HG03159 (cell line): ENCODE measurements at regions not wholly inside any gene's neighbourhood (a gene's known extent, or its start where the extent isn't known, plus 50 kb on each side); places are given as distances from the start of the nearest gene placed in this dataset.

Source experiments
- ATAC-seq: cut with Tn5 transposase; IDR thresholded peaks from one replicate; pipeline ENCODE4 v1.9.1; 2021; ENCODE audit warnings: mild to moderate bottlenecking, moderate library complexity; ENCODE audit not compliant: unreplicated experiment

- no peak for ATAC-seq
Measured at GRCh38 chr2:195319548-195320412, 337.2 kb upstream of the SLC39A10 start.

- no peak for ATAC-seq
Measured at GRCh38 chr2:195319112-195319460, 337.9 kb upstream of the SLC39A10 start.

- peak; percentile 34 for ATAC-seq
Measured at GRCh38 chr2:195318440-195319111, 338.4 kb upstream of the SLC39A10 start.

GRCh38 chr2:195317550-195317949 is 339.5 kb upstream of the SLC39A10 start:
- no peak for ATAC-seq

- ATAC-seq = no peak
Measured at GRCh38 chr2:195316486-195316885, 340.5 kb upstream of the SLC39A10 start.

GRCh38 chr2:195313962-195314361 is 343.1 kb upstream of the SLC39A10 start:
- ATAC-seq = peak; percentile 70

GRCh38 chr2:195312662-195313061 is 344.4 kb upstream of the SLC39A10 start:
- ATAC-seq = no peak

- ATAC-seq = no peak
Measured at GRCh38 chr2:195308163-195308562, 348.9 kb upstream of the SLC39A10 start.

GRCh38 chr2:195307751-195308150 is 349.3 kb upstream of the SLC39A10 start:
- ATAC-seq = no peak

- no peak for ATAC-seq
Measured at GRCh38 chr2:195304310-195304709, 352.7 kb upstream of the SLC39A10 start.

GRCh38 chr2:195300631-195301030 is 356.4 kb upstream of the SLC39A10 start:
- no peak for ATAC-seq

- ATAC-seq = no peak
Measured at GRCh38 chr2:195299600-195299999, 357.4 kb upstream of the SLC39A10 start.

GRCh38 chr2:195296490-195296889 is 360.5 kb upstream of the SLC39A10 start:
- ATAC-seq = no peak

- no peak for ATAC-seq
Measured at GRCh38 chr2:195289081-195289480, 367.9 kb upstream of the SLC39A10 start.

- ATAC-seq = no peak
Measured at GRCh38 chr2:195279840-195280427, 377.1 kb upstream of the SLC39A10 start.

- ATAC-seq = no peak
Measured at GRCh38 chr2:195270466-195271039, 386.5 kb upstream of the SLC39A10 start.

GRCh38 chr2:195269220-195269619 is 387.8 kb upstream of the SLC39A10 start:
- no peak for ATAC-seq

GRCh38 chr2:195257979-195258378 is 399.0 kb upstream of the SLC39A10 start:
- ATAC-seq = no peak

- ATAC-seq = no peak
Measured at GRCh38 chr2:195252018-195252417, 405.0 kb upstream of the SLC39A10 start.

- ATAC-seq = no peak
Measured at GRCh38 chr2:195251214-195251613, 405.8 kb upstream of the SLC39A10 start.

- no peak for ATAC-seq
Measured at GRCh38 chr2:195238826-195239225, 418.2 kb upstream of the SLC39A10 start.

- ATAC-seq = no peak
Measured at GRCh38 chr2:195238379-195238778, 418.6 kb upstream of the SLC39A10 start.
